HCT116 (cell line): ENCODE measurements at regions not wholly inside any gene's neighbourhood (a gene's known extent, or its start where the extent isn't known, plus 50 kb on each side); places are given as distances from the start of the nearest gene placed in this dataset.

ENCODE experiments used
- ATAC-seq: fragments of 200-7000 bp; cut with Tn5 transposase; 2 replicates; pipeline ENCODE4 v1.9.1; 2020; ENCODE audit warnings: mild to moderate bottlenecking, moderate library complexity
- BruUV-seq: library from RNA; stranded (reverse); fragments of 400-500 nt; replicated peaks from 2 replicates; lab custom pipeline; 2021; lab: Mats Ljungman, UMichigan
- CTCF ChIA-PET: fragments of 300-600 bp; sonication (Branson Sonifier 250); formaldehyde crosslinking; loops from one replicate; lab custom pipeline; 2021; ENCODE audit warnings: antibody characterized with exemption; lab: Charles Lee
- POLR2A ChIA-PET: fragments of 300-600, 350-600 bp; sonication (Branson Sonifier 250); formaldehyde crosslinking; loops from one replicate; lab custom pipeline; 2021; ENCODE audit warnings: antibody characterized with exemption; lab: Charles Lee
- RAD21 ChIA-PET, 2 experiments: fragments of 300-600 bp; sonication (Branson Sonifier 250); formaldehyde crosslinking; loops; one replicate each; lab custom pipeline; 2023; ENCODE audit warnings: low total read pairs in 2 of 2; ENCODE audit not compliant: uncharacterized antibody in 2 of 2, unreplicated experiment in 2 of 2, low non-redundant PET in 1 of 2; lab: Charles Lee
- DNase-seq: peaks from one replicate; pipeline ENCODE4 v3.0.0-alpha.2; 2010; ENCODE audit warnings: low read depth, low spot score
- H2AFZ ChIP-seq: fragments of 200-600 bp; shearing (Covaris generic), sonication (generic); 2 replicates; pipeline ENCODE4 v1.6.1; 2017; ENCODE audit warnings: low read depth, mixed run types, mixed read lengths, antibody characterized with exemption, low read length; ENCODE audit not compliant: poor library complexity, severe bottlenecking
- H3K27ac ChIP-seq: 2 replicates; pipeline ENCODE4 v1.5.1; 2012; ENCODE audit warnings: low read depth, low read length
- H3K27me3 ChIP-seq: fragments of 200-600 bp; sonication (generic); 2 replicates; pipeline ENCODE4 v1.6.1; 2016; ENCODE audit warnings: mixed run types, low read length, mixed read lengths; ENCODE audit not compliant: insufficient read depth
- H3K36me3 ChIP-seq, 2 experiments: fragments of 200-500 bp in 1 of 2; fragments of 200-600 bp in 1 of 2; sonication (Bioruptor generic) in 1 of 2; sonication (generic) in 1 of 2; 2 replicates each; pipeline versions ENCODE4 v1.5.1 to v1.6.1; 2014 to 2016; ENCODE audit warnings: low read length in 2 of 2, inconsistent platforms in 1 of 2, mixed read lengths in 1 of 2, mixed run types in 1 of 2; ENCODE audit not compliant: insufficient read depth in 2 of 2, control insufficient read depth in 1 of 2
- H3K4me1 ChIP-seq, 2 experiments: fragments of 200-600 bp in 1 of 2; sonication (generic) in 1 of 2; 2 replicates each; pipeline versions ENCODE4 v1.5.1 to v1.6.1; 2012 to 2017; ENCODE audit warnings: low read length in 2 of 2, inconsistent platforms in 1 of 2, mild to moderate bottlenecking in 1 of 2, mixed read lengths in 1 of 2, mixed run types in 1 of 2, moderate library complexity in 1 of 2; ENCODE audit not compliant: insufficient read depth in 2 of 2, control insufficient read depth in 1 of 2
- H3K4me2 ChIP-seq: fragments of 200-600 bp; sonication (generic); 2 replicates; pipeline ENCODE4 v1.6.1; 2017; ENCODE audit warnings: mixed run types, low read length, mixed read lengths
- H3K4me3 ChIP-seq, 2 experiments: fragments of 200-600 bp in 1 of 2; sonication (generic) in 1 of 2; replicated peaks in 1 of 2; 2 replicates each; pipeline ENCODE4 v1.5.1; 2011 to 2016; ENCODE audit warnings: low read length in 2 of 2, control low read depth in 1 of 2, low read depth in 1 of 2, mild to moderate bottlenecking in 1 of 2, mixed read lengths in 1 of 2, mixed run types in 1 of 2
- H3K79me2 ChIP-seq: fragments of 200-600 bp; sonication (generic); 2 replicates; pipeline ENCODE4 v1.6.1; 2017; ENCODE audit warnings: mild to moderate bottlenecking, mixed run types, low read length, moderate library complexity, mixed read lengths; ENCODE audit not compliant: insufficient read depth
- H3K9ac ChIP-seq: fragments of 200-600 bp; sonication (generic); 2 replicates; pipeline ENCODE4 v1.6.1; 2016; ENCODE audit warnings: low read length, mixed read lengths
- H3K9me2 ChIP-seq: fragments of 200-600 bp; sonication (generic), shearing (Covaris generic); 2 replicates; pipeline ENCODE4 v1.6.1; 2017; ENCODE audit warnings: mixed run types, mild to moderate bottlenecking, moderate library complexity; ENCODE audit not compliant: insufficient read depth
- H3K9me3 ChIP-seq, 2 experiments: fragments of 200-500 bp in 1 of 2; fragments of 200-600 bp in 1 of 2; sonication (Bioruptor generic) in 1 of 2; sonication (generic) in 1 of 2; 2 replicates each; pipeline ENCODE4 v1.6.1; 2014 to 2017; ENCODE audit warnings: low read length in 2 of 2, mixed read lengths in 2 of 2, inconsistent platforms in 1 of 2, low read depth in 1 of 2, mild to moderate bottlenecking in 1 of 2, mixed run types in 1 of 2, moderate library complexity in 1 of 2; ENCODE audit not compliant: control insufficient read depth in 1 of 2, insufficient read depth in 1 of 2
- H4K20me1 ChIP-seq: fragments of 200-600 bp; sonication (generic), shearing (Covaris generic); 2 replicates; pipeline ENCODE4 v1.6.1; 2017; ENCODE audit warnings: mixed run types, mild to moderate bottlenecking, moderate library complexity; ENCODE audit not compliant: insufficient read depth
- EGR1 ChIP-seq: IDR thresholded peaks from 2 replicates; pipeline ENCODE4 v1.6.1; 2012; ENCODE audit warnings: low read depth
- ELF1 ChIP-seq: IDR thresholded peaks from 2 replicates; pipeline ENCODE4 v1.6.1; 2012; ENCODE audit warnings: low read depth, borderline replicate concordance
- FOSL1 ChIP-seq: IDR thresholded peaks from 2 replicates; pipeline ENCODE4 v1.6.1; 2012; ENCODE audit warnings: low read depth
- SRF ChIP-seq: IDR thresholded peaks from 2 replicates; pipeline ENCODE4 v1.6.1; 2012; ENCODE audit warnings: low read depth
- TCF7L2 ChIP-seq: IDR thresholded peaks from 2 replicates; pipeline ENCODE4 v1.7.0; 2011; ENCODE audit warnings: borderline replicate concordance, inconsistent platforms; ENCODE audit not compliant: insufficient read depth, insufficient read length; ENCODE audit errors: extremely low read depth
- YY1 ChIP-seq: IDR thresholded peaks from 2 replicates; pipeline ENCODE4 v1.6.1; 2011; ENCODE audit warnings: low read length, low read depth, moderate library complexity, mild to moderate bottlenecking; ENCODE audit not compliant: insufficient replicate concordance; ENCODE audit errors: extremely low read depth
- ZNF274 ChIP-seq: fragments of 200-500 bp; sonication (Bioruptor generic); IDR thresholded peaks from 2 replicates; pipeline ENCODE4 v1.6.1; 2014; ENCODE audit warnings: mild to moderate bottlenecking, low read depth, low read length, inconsistent platforms
- intact Hi-C: fragments of 100-400 bp; cut with micrococcal nuclease; formaldehyde crosslinking; loops from 2 replicates; pipeline ENCODE4 v1.10.0; 2022
- TF ChIP-seq, protein P1 (sequence below): IDR thresholded peaks from 2 replicates; pipeline ENCODE4 v1.6.1; 2011; ENCODE audit warnings: mild to moderate bottlenecking, low read length, moderate library complexity; ENCODE audit not compliant: insufficient replicate concordance; ENCODE audit errors: extremely low read depth
- TF ChIP-seq, protein P2 (sequence below): IDR thresholded peaks from 2 replicates; pipeline ENCODE4 v1.6.1; 2012
- TF ChIP-seq, protein P3 (sequence below): IDR thresholded peaks from 2 replicates; pipeline ENCODE4 v1.6.1; 2012
- TF ChIP-seq, protein P4 (sequence below), 3 experiments: fragments of 200-600 bp in 1 of 3; sonication (generic) in 1 of 3; IDR thresholded peaks in 2 of 3; conservative IDR thresholded peaks in 1 of 3; 2 replicates each; pipeline ENCODE4 v1.5.1; 2012 to 2017; ENCODE audit warnings: low read depth in 2 of 3, low read length in 2 of 3, antibody characterized with exemption in 1 of 3, borderline replicate concordance in 1 of 3, control low read depth in 1 of 3, mild to moderate bottlenecking in 1 of 3, mixed read lengths in 1 of 3, mixed run types in 1 of 3, moderate library complexity in 1 of 3; ENCODE audit not compliant: insufficient read depth in 1 of 3

DNA sequence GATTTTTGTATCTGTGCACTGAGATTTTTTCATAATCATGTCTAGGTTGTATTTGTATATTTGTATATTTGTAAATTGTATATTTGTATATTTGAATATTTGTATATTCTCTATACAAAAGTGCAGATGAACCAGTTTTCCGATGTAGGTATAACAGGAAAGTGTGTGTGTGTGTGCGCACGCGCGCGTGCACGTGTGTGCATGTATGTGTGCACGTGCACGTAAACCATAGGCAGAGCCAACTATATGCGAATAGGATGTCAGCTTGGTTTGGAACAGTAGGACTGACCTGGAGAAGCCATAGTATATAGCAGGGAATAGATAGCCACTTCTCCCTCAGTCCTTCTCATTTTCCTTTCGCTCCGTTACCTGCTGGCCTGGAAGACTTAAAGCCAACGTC is 565.8 kb downstream of the XIRP2 start:
- DNase-seq = no peak
- POLR2A ChIA-PET = no interaction called here
- intact Hi-C loops = no loop called here

DNA sequence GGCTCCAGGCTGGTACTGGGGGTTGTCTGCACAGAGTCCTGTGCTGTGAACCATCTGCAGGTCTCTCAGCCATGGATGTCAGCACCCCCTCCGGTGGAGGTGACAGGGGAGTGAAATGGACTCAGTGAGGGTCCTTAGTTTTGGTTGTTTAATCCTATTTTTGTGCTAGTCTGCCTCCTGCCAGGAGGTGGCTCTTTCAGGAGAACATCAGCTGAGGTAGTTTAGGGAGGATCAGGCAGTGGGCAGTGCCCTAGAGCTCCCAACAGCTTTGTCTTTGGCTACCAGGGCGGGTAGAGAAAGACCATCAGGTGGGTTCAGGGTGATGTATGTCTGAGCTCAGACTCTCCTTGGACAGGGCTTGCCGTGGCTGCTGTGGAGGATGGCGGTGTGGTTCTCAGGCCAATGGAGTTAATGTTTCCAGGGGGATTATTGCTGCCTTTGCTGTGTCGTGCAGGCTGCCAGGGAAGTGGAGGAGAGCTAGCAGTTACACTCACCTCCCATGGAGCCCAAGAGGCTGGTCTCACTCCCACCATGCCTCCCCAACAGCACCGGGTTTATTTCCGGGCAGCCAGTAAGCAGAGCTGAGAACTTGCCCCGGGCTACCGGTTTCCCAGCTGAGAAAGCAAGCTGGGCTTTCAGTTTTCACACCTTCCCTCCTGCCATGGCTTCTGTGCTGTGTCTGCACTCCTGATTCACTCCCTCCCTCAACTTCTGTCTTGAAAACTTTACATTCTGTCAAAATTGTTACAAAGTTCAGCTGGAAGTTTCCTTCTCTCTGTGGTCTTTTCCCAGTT is 563.4 kb downstream of the XIRP2 start:
- RAD21 ChIA-PET = no interaction called here
- no peaks in the 10 kb centered on the region for H3K79me2 ChIP-seq
- no peaks in the 10 kb centered on the region for H3K4me1 ChIP-seq
- TF ChIP-seq, protein P1, sequence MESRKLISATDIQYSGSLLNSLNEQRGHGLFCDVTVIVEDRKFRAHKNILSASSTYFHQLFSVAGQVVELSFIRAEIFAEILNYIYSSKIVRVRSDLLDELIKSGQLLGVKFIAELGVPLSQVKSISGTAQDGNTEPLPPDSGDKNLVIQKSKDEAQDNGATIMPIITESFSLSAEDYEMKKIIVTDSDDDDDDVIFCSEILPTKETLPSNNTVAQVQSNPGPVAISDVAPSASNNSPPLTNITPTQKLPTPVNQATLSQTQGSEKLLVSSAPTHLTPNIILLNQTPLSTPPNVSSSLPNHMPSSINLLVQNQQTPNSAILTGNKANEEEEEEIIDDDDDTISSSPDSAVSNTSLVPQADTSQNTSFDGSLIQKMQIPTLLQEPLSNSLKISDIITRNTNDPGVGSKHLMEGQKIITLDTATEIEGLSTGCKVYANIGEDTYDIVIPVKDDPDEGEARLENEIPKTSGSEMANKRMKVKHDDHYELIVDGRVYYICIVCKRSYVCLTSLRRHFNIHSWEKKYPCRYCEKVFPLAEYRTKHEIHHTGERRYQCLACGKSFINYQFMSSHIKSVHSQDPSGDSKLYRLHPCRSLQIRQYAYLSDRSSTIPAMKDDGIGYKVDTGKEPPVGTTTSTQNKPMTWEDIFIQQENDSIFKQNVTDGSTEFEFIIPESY = no peak
- TF ChIP-seq YY1 (no peak), EGR1 (no peak), TCF7L2 (no peak), FOSL1 (no peak), ZNF274 (no peak)
- TF ChIP-seq, protein P2, sequence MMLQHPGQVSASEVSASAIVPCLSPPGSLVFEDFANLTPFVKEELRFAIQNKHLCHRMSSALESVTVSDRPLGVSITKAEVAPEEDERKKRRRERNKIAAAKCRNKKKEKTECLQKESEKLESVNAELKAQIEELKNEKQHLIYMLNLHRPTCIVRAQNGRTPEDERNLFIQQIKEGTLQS = no peak
- TF ChIP-seq, protein P3, sequence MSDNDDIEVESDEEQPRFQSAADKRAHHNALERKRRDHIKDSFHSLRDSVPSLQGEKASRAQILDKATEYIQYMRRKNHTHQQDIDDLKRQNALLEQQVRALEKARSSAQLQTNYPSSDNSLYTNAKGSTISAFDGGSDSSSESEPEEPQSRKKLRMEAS = no peak
- H3K4me3 ChIP-seq = no peak overlapping the region
- H3K27me3 ChIP-seq = no peaks in the 10 kb centered on the region
- POLR2A ChIA-PET = no interaction called here
- H3K9me2 ChIP-seq = no peaks in the 10 kb centered on the region
- DNase-seq (no peak), ATAC-seq (no peak; the same call in 1 of the 2 replicates)
- H3K9me3 ChIP-seq = no peaks in the 10 kb centered on the region
- no peak overlapping the region for H2AFZ ChIP-seq
- CTCF ChIA-PET = no interaction called here
- no peaks in the 10 kb centered on the region for H3K36me3 ChIP-seq
- H3K27ac ChIP-seq = no peak overlapping the region
- no peak overlapping the region for H3K9ac ChIP-seq
- no TSS peak for BruUV-seq
- intact Hi-C loops = no loop called here
- H3K4me2 ChIP-seq = no peak overlapping the region
- no peaks in the 10 kb centered on the region for H4K20me1 ChIP-seq

More for the DNA sequence above, 565.8 kb downstream of the XIRP2 start:
- ChIA-PET CTCF (no interaction called here), RAD21 (no interaction called here)
- no peak overlapping the region for H3K9ac ChIP-seq
- no peaks in the 10 kb centered on the region for H3K9me3 ChIP-seq
- no peak overlapping the region for H3K4me3 ChIP-seq
- H2AFZ ChIP-seq = no peak overlapping the region
- ATAC-seq = no peak
- H3K36me3 ChIP-seq = no peaks in the 10 kb centered on the region
- no peak overlapping the region for H3K27ac ChIP-seq
- no peaks in the 10 kb centered on the region for H3K4me1 ChIP-seq
- H3K79me2 ChIP-seq = no peaks in the 10 kb centered on the region
- no peak overlapping the region for H3K4me2 ChIP-seq
- no peaks in the 10 kb centered on the region for H4K20me1 ChIP-seq
- H3K9me2 ChIP-seq = no peaks in the 10 kb centered on the region
- no peaks in the 10 kb centered on the region for H3K27me3 ChIP-seq
- BruUV-seq = no TSS peak
- TF ChIP-seq SRF = no peak
- TF ChIP-seq ZNF274 = no peak
- TF ChIP-seq, protein P4, sequence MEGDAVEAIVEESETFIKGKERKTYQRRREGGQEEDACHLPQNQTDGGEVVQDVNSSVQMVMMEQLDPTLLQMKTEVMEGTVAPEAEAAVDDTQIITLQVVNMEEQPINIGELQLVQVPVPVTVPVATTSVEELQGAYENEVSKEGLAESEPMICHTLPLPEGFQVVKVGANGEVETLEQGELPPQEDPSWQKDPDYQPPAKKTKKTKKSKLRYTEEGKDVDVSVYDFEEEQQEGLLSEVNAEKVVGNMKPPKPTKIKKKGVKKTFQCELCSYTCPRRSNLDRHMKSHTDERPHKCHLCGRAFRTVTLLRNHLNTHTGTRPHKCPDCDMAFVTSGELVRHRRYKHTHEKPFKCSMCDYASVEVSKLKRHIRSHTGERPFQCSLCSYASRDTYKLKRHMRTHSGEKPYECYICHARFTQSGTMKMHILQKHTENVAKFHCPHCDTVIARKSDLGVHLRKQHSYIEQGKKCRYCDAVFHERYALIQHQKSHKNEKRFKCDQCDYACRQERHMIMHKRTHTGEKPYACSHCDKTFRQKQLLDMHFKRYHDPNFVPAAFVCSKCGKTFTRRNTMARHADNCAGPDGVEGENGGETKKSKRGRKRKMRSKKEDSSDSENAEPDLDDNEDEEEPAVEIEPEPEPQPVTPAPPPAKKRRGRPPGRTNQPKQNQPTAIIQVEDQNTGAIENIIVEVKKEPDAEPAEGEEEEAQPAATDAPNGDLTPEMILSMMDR (IDR thresholded peaks at IDR 0.05 in 2 of 3, conservative IDR thresholded peaks at IDR 0.05 in 1 of 3; ENCODE audit: borderline replicate concordance in 1 of 3, insufficient read depth in 1 of 3, low read depth in 2 of 3, low read length in 2 of 3) = no peak
- no peak for TF ChIP-seq ELF1
